ENCODE measurements at regions not wholly inside any gene's neighbourhood (a gene's known extent, or its start where the extent isn't known, plus 50 kb on each side); places are given as distances from the start of the nearest gene placed in this dataset.

GRCh38 chr7:12851142-12851541, 163.7 kb downstream of the ARL4A start:
- intact Hi-C loops (cut with DNase I; ENCODE audit: low total_unique reads) = no loop called here
- DNase-seq (ENCODE audit: low spot score in 2 of 2) = no peak
- no peak overlapping the region for H3K4me3 ChIP-seq (ENCODE audit: low read depth, poor library complexity, severe bottlenecking)
- WGBS, 2 donors = 44% methylated on average over 3 of the region's 3 CpGs
- TF ChIP-seq CTCF (IDR thresholded peaks at IDR 0.05) (no peak), POLR2A (IDR thresholded peaks at IDR 0.05) (no peak)

- no peak for DNase-seq (ENCODE audit: low spot score in 2 of 2)
- TF ChIP-seq POLR2A (IDR thresholded peaks at IDR 0.05) (no peak), CTCF (IDR thresholded peaks at IDR 0.05) (no peak)
- intact Hi-C loops (cut with DNase I; ENCODE audit: low total_unique reads) = no loop called here
- 79 to 81% methylated on average over 3 of the region's 3 CpGs for WGBS, 2 donors
- no peak overlapping the region for H3K4me3 ChIP-seq (ENCODE audit: low read depth, poor library complexity, severe bottlenecking)
Observed at GRCh38 chr7:12851841-12852240, 164.4 kb downstream of the ARL4A start.

- DNase-seq (ENCODE audit: low spot score in 2 of 2) = no peak
- TF ChIP-seq CTCF (IDR thresholded peaks at IDR 0.05) (no peak), POLR2A (IDR thresholded peaks at IDR 0.05) (no peak)
- H3K4me3 ChIP-seq (ENCODE audit: low read depth, poor library complexity, severe bottlenecking) = no peak overlapping the region
- WGBS, 2 donors = 66 to 69% methylated on average over 4 of the region's 4 CpGs
- intact Hi-C loops (cut with DNase I; ENCODE audit: low total_unique reads) = no loop called here
Observed at GRCh38 chr7:12855036-12855435, 167.6 kb downstream of the ARL4A start.

GRCh38 chr7:12859761-12860160, 172.3 kb downstream of the ARL4A start:
- WGBS, 2 donors = 76 to 78% methylated on average over 2 of the region's 2 CpGs
- DNase-seq (ENCODE audit: low spot score in 2 of 2) = no peak
- H3K4me3 ChIP-seq (ENCODE audit: low read depth, poor library complexity, severe bottlenecking) = no peak overlapping the region
- intact Hi-C loops (cut with DNase I; ENCODE audit: low total_unique reads) = no loop called here
- TF ChIP-seq POLR2A (IDR thresholded peaks at IDR 0.05) (no peak), CTCF (IDR thresholded peaks at IDR 0.05) (no peak)

- intact Hi-C loops (cut with DNase I; ENCODE audit: low total_unique reads) = no loop called here
- DNase-seq (ENCODE audit: low spot score in 2 of 2) = no peak
- TF ChIP-seq CTCF (IDR thresholded peaks at IDR 0.05) (no peak), POLR2A (IDR thresholded peaks at IDR 0.05) (no peak)
- H3K4me3 ChIP-seq (ENCODE audit: low read depth, poor library complexity, severe bottlenecking) = no peak overlapping the region
- WGBS, 2 donors = 34 to 46% methylated on average over 3 of the region's 3 CpGs
Observed at GRCh38 chr7:12861070-12861469, 173.6 kb downstream of the ARL4A start.

- TF ChIP-seq POLR2A (IDR thresholded peaks at IDR 0.05) (no peak), CTCF (IDR thresholded peaks at IDR 0.05) (no peak)
- no peak overlapping the region for H3K4me3 ChIP-seq (ENCODE audit: low read depth, poor library complexity, severe bottlenecking)
- 68 to 94% methylated on average over 4 of the region's 4 CpGs for WGBS, 2 donors
- intact Hi-C loops (cut with DNase I; ENCODE audit: low total_unique reads) = no loop called here
- no peak for DNase-seq (ENCODE audit: low spot score in 2 of 2)
Observed at GRCh38 chr7:12862146-12862545, 174.7 kb downstream of the ARL4A start.
